Muscle layer of duodenum (tissue), 2 donors: ENCODE measurements at regions not wholly inside any gene's neighbourhood (a gene's known extent, or its start where the extent isn't known, plus 50 kb on each side); places are given as distances from the start of the nearest gene placed in this dataset.

Experiments used
- H3K27ac ChIP-seq: one replicate; pipeline ENCODE4 v1.7.0; 2013; ENCODE audit warnings: mild to moderate bottlenecking, low read length
- H3K27me3 ChIP-seq: one replicate; pipeline ENCODE4 v1.7.0; 2013; ENCODE audit warnings: low read depth, mild to moderate bottlenecking, control low read depth, low read length
- H3K36me3 ChIP-seq, 2 donors: one replicate each; pipeline ENCODE4 v1.7.0; 2013; ENCODE audit warnings: low read length in 2 of 2, control low read depth in 1 of 2, mild to moderate bottlenecking in 1 of 2; ENCODE audit not compliant: insufficient read depth in 2 of 2, control insufficient read depth in 1 of 2
- H3K4me1 ChIP-seq, 2 donors: one replicate each; pipeline ENCODE4 v1.7.0; 2013; ENCODE audit warnings: low read length in 2 of 2, mild to moderate bottlenecking in 2 of 2, control low read depth in 1 of 2, moderate library complexity in 1 of 2; ENCODE audit not compliant: insufficient read depth in 2 of 2, control insufficient read depth in 1 of 2
- H3K4me3 ChIP-seq, 2 donors: one replicate each; pipeline ENCODE4 v1.7.0; 2013; ENCODE audit warnings: low read length in 2 of 2, low read depth in 1 of 2, mild to moderate bottlenecking in 1 of 2
- H3K9me3 ChIP-seq, 2 donors: one replicate each; pipeline ENCODE4 v1.7.0; 2013; ENCODE audit warnings: low read length in 2 of 2, control low read depth in 1 of 2, mild to moderate bottlenecking in 1 of 2; ENCODE audit not compliant: control insufficient read depth in 1 of 2
- donor health status: healthy.

DNA sequence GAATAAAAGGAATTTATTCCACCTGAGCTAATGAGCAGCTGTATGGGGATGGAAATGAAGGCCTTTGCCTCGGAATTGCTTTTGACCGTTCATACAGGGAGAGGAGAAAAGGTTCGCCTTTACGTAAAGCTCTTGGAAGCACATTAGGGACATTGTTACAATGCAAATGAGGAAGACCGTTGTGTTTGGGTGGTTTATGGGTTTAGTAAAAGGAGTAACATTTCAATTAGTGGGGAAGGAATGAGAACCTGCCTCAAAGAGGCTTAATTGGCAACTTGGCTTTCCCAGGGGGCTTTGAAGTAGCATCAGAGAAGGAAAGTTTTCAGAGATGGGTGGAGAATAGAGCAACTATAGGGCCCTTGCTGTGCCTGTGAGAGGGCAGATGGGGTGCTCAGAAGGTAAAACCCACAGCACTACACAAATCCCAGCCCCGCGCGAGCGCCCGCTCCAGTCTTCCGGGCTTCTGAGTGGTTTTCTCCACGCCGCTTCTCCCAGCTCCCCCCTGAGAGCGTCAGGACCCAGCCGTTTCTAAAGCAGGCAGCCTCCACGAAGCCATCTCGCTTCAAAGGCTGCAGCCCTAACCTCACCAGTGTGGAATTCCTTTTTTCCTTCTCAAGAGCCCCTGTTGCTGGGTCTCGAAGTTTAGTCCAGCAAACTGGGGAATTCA is 192.0 kb upstream of the HES1 start:
- Histone ChIP-seq H3K4me3 (no peak overlapping the region), H3K27me3 (no peaks in the 10 kb centered on the region), H3K4me1 (no peaks in the 10 kb centered on the region), H3K27ac (no peak overlapping the region), H3K9me3 (no peaks in the 10 kb centered on the region), H3K36me3 (no peaks in the 10 kb centered on the region)

DNA sequence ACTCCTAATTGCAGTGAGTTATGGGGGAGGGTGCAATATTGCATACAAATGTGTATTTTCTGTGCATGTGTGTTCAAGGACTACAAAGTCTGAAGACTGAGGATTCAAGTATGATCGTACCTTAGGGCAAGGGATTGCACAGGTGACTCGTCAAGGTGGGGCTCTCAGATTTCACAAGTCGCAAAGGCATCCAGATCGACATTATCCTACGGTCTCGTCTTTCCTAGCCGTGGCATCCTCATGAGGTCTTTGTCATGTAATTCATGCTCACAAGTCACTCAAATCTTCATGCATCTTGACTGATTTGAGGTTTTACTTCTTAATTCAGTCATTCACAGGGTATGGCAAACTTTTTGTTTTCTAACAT is 191.4 kb upstream of the HES1 start:
- Histone ChIP-seq H3K36me3 (no peaks in the 10 kb centered on the region), H3K27ac (no peak overlapping the region), H3K27me3 (no peaks in the 10 kb centered on the region), H3K4me3 (no peak overlapping the region), H3K9me3 (no peaks in the 10 kb centered on the region), H3K4me1 (no peaks in the 10 kb centered on the region)

DNA sequence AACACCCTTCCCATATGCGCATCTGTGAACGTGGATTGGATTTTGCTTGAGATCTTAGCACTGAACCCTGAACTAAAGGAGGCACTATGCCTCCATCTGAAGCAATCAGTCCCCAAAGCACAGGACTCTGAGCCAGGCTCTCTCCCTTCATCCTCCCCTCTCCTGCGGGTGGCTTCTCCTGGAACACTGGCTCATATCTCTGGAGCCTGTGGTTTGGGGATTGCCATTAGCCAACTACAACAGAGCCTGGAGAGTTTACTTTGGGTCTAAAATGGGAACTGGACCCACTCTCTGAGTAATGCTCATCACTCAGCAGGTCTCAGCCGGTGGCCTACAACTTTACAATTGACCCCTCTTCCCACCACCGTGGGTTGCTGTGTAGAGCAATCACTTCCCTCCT is 190.8 kb upstream of the HES1 start:
- no peak overlapping the region for H3K27ac ChIP-seq
- H3K9me3 ChIP-seq = no peaks in the 10 kb centered on the region
- H3K36me3 ChIP-seq = no peaks in the 10 kb centered on the region
- H3K4me1 ChIP-seq = no peaks in the 10 kb centered on the region
- H3K4me3 ChIP-seq = no peak overlapping the region
- H3K27me3 ChIP-seq = no peaks in the 10 kb centered on the region

DNA sequence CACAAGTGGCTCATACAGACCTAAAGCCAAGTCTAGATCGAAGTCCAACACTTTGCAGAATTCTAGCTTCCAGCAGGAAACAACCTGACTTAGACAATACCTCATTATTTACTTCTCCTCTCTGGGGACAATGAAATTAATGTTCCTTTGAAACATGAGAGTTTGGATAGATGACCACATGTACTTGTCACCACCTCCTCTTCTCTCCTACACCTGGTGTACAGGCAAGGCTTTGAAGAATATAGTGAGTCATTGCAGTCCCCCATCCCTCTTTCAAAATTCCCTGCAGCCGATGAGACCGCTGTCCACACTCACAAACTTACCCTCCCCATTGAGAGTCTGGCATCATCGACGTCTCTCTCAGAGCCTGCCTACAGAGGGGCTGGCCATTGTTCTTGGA is 189.0 kb upstream of the HES1 start:
- no peak overlapping the region for H3K4me3 ChIP-seq
- H3K27ac ChIP-seq = no peak overlapping the region
- no peaks in the 10 kb centered on the region for H3K4me1 ChIP-seq
- no peaks in the 10 kb centered on the region for H3K9me3 ChIP-seq
- H3K36me3 ChIP-seq = no peaks in the 10 kb centered on the region
- H3K27me3 ChIP-seq = no peaks in the 10 kb centered on the region

DNA sequence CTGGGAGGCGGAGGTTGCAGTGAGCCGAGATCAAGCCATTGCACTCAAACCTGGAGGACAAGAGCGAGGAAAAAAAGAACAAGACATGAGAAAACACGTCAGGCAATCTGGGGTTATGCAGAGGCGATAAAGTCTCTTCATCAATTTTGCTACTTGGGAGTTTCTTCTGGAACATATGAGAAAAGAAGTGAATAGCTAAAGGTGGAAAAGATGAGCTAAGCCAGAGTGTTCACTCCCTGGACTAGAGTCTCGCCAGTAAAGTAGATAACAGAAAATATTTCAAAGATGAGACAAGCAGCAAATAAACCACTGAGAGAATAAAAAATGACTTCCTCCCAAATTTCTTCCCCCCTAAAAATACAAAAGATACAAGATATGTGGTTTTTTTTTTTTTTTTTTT is 188.4 kb upstream of the HES1 start:
- no peak overlapping the region for H3K27ac ChIP-seq
- H3K4me1 ChIP-seq = no peaks in the 10 kb centered on the region
- H3K27me3 ChIP-seq = no peaks in the 10 kb centered on the region
- H3K4me3 ChIP-seq = no peak overlapping the region
- no peaks in the 10 kb centered on the region for H3K36me3 ChIP-seq
- H3K9me3 ChIP-seq = no peaks in the 10 kb centered on the region

DNA sequence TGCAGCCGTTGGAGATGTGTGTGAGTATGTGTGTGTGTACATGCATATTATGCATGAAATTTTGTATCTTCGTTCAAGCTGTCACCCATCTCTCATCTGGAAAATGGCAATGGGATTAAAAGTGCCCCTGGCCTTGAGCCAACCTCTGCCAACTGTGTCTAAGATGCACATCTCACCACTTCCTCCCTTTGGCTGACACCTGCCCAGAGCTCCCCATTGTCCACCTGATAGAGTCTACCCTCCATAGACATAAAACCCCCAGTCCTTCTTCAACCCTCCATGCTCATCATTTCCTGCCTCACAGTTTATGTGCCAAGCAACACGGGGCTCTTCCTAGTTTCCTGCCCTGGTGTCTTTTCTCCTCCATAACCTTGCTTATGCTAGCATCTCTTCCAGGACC is 187.5 kb upstream of the HES1 start:
- Histone ChIP-seq H3K27me3 (no peaks in the 10 kb centered on the region), H3K27ac (no peak overlapping the region), H3K4me1 (no peaks in the 10 kb centered on the region), H3K36me3 (no peaks in the 10 kb centered on the region), H3K4me3 (no peak overlapping the region), H3K9me3 (no peaks in the 10 kb centered on the region)

DNA sequence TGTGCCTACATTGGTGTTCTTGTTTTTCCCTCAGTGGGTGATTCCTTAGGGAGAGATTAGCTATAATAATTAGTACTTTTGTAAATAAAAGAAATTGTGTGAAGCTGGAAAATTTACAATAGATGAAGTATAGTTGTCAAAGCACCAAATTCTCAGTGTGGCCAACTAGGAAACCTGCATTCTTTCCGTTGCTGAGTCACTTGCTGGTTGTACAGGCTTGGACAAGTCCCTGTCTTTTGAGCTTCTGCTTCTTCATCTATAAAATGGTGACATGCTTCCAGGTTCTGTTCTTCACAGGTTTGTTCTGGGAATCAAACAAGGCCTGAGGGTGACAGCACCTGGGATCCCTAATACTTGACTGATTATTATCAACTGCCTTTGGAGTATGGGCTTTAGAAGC is 184.1 kb upstream of the HES1 start:
- Histone ChIP-seq H3K27ac (no peak overlapping the region), H3K9me3 (peaks cover 7% of the 10 kb centered on the region in 2 donors), H3K4me1 (no peaks in the 10 kb centered on the region), H3K4me3 (no peak overlapping the region), H3K27me3 (no peaks in the 10 kb centered on the region), H3K36me3 (no peaks in the 10 kb centered on the region)

DNA sequence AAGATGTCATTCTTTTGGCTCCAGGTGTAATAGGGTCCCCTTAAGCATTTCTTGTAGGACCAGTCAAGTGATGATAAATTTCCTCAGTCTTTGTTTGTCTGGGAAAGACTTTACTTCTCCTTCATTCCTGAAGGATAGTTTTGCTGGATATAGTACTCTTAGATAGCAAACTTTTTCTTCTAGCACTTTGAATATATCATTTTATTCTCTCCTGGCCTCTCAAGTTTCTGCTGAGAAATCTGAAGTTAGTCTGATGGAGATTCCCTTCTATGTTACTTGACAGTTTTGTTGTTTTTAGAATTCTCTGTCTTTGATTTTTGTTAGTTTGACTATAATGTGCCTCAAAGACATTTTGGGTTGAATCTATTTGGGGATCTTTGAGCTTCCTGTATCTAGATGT is 181.2 kb upstream of the HES1 start:
- no peaks in the 10 kb centered on the region for H3K36me3 ChIP-seq
- H3K4me1 ChIP-seq = no peaks in the 10 kb centered on the region
- H3K9me3 ChIP-seq = peaks cover 7% of the 10 kb centered on the region in 2 donors
- no peak overlapping the region for H3K4me3 ChIP-seq
- peaks cover 4% of the 10 kb centered on the region for H3K27me3 ChIP-seq
- H3K27ac ChIP-seq = no peak overlapping the region

DNA sequence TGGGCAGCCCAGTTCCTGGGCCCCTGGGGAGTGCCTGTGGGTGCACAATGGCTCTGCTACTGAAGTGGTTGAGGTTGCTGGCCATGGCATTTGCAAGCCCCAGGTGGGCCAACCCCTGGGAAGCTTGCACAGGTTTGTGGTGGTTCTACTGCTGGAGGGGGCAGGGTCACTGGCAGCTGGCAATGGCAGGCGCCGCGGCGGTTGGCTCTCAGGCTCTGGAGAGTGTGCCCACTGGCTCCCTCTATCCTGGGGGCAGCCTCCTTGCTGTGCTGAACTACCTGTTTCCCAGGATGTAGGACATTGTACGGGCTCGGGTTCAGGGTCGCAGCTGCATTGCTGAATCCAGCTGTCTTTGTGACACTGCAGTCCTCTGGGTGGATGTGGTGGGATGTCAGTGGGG is 180.2 kb upstream of the HES1 start:
- H3K27ac ChIP-seq = no peak overlapping the region
- peaks cover 7% of the 10 kb centered on the region in 2 donors for H3K9me3 ChIP-seq
- H3K36me3 ChIP-seq = no peaks in the 10 kb centered on the region
- no peaks in the 10 kb centered on the region for H3K4me1 ChIP-seq
- no peak overlapping the region for H3K4me3 ChIP-seq
- peaks cover 4% of the 10 kb centered on the region for H3K27me3 ChIP-seq

DNA sequence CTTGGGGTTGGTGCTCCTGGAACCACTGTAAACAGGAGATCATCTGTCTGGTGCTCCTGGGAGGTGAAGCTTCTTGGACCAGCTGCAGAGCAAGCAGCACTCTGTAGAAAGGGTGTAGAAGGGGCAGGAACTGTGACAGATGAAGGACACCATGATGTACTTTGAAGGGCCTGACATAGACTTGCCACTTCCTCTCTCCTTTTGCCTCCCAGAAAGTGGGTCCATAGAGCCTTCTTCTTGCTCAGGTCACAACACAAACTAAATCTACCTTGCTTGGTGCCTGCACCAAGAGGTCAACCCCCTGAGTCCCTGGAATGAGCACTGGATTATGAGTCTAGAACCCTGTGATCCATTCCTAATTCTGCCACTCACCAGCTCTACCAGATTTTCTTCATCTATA is 176.1 kb upstream of the HES1 start:
- no peak overlapping the region for H3K27ac ChIP-seq
- H3K4me3 ChIP-seq = no peak overlapping the region
- peaks cover 0 to 5% of the 10 kb centered on the region in 2 donors for H3K9me3 ChIP-seq
- no peaks in the 10 kb centered on the region for H3K36me3 ChIP-seq
- H3K4me1 ChIP-seq = peaks cover 4 to 8% of the 10 kb centered on the region in 2 donors
- peaks cover 4% of the 10 kb centered on the region for H3K27me3 ChIP-seq

DNA sequence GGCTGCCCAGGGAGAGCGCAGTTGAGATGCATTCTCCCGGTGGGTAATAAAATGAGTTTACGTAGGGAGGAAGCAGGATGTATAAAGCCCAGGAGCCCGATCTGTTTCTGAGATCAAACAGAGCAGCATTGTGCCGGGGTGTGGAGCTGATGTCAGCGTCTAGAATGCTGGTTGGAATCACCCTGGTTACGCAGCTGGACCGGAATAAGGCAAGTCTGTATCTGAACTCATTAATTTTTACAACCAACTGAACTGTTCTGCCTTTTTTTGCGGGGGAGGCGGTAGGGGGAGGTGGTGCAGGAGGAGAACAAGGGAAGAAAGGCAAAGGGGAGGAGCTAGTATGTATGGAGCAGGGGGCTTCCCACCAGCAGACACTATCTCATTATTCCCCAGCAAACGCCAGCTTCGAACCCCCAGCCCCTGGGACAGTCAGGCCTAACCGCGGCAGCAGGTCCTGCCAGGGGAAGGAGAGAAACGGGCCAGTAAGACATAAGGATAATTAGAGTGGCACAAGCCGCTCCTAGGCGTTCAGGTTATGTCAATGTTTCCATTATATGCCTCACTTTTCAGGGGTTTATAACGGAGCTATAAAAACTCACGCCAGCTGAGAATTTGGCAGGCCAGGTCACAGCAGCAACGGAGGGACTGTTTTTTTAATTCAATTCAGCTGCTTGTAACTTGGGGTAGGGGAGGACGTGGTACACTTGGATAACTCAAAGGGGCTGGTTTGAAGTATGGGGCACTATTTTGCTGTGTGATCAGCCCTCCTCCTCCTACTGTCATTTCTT is 175.3 kb upstream of the HES1 start:
- Histone ChIP-seq H3K4me3 (peak overlapping the region in 1 of 2 donors; percentile 1), H3K36me3 (no peaks in the 10 kb centered on the region), H3K4me1 (peaks cover 4 to 8% of the 10 kb centered on the region in 2 donors), H3K9me3 (no peaks in the 10 kb centered on the region), H3K27ac (peak overlapping the region; percentile 11), H3K27me3 (peaks cover 4% of the 10 kb centered on the region)
